ENCODE measurements at regions not wholly inside any gene's neighbourhood (a gene's known extent, or its start where the extent isn't known, plus 50 kb on each side); places are given as distances from the start of the nearest gene placed in this dataset.
"Not testable (repeated sequence)": the region's sequence is repeated elsewhere in the genome, so short reads cannot be mapped to it uniquely, and the experiment has no call there.

DNA sequence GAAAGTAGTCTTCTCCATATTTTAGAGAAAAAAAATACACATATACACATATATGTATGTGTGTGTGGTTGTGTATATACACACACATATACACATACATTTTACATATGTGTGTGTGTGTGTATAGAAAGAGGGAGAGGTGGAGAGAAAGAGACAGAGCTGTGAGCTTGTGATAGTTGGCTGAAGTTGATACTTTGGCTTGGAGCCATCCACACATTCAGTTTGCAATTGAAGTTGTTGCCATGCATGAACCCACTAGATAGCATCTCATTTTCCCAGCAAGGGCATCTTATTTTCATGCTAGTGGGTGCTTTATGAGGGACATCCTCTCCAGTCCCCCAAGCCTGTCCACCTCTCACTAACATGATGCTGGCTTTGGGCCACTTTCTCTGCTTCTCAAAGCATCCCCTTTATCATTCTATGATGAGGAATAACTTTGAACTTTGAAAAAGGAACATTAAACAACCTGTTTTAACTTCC lies 228.6 kb downstream of the ZNF621 start:
- DNase-seq (ENCODE audit: low read depth) = no peak

DNA sequence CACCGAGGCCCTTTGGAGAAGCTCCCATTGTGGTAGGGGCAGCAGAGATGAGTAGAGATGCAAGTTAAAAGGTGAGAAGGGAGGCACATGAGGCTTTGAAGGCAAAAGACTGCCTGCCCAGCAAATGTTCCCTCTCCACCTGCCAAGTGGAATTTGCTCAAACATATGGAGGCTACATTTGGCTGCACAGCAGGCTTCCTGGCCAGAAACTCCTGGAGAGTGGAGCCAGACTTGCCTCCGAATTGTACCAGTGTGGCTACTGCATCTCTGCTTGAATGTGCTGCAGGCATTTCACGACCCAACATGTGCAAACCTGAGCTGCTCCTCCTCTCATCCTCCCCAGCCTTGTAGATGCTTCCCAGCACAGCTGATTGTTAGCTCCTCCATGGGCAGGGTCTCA lies 229.2 kb downstream of the ZNF621 start:
- DNase-seq (ENCODE audit: low read depth) = no peak

GRCh38 chr3:40754994-40755393 lies 230.2 kb downstream of the ZNF621 start:
- no peak for DNase-seq (ENCODE audit: low read depth)

GRCh38 chr3:40756500-40756899 lies 231.7 kb downstream of the ZNF621 start:
- DNase-seq (ENCODE audit: low read depth) = no peak

- DNase-seq (ENCODE audit: low read depth) = not testable (repeated sequence)
Measured at GRCh38 chr3:40762771-40763170, 238.0 kb downstream of the ZNF621 start.

GRCh38 chr3:40763807-40764206 lies 239.0 kb downstream of the ZNF621 start:
- no peak for DNase-seq (ENCODE audit: low read depth)

GRCh38 chr3:40764747-40765146 lies 240.0 kb downstream of the ZNF621 start:
- no peak for DNase-seq (ENCODE audit: low read depth)

GRCh38 chr3:40765884-40766283 lies 241.1 kb downstream of the ZNF621 start:
- no peak for DNase-seq (ENCODE audit: low read depth)

- no peak for DNase-seq (ENCODE audit: low read depth)
Measured at GRCh38 chr3:40766396-40766795, 241.6 kb downstream of the ZNF621 start.

GRCh38 chr3:40768046-40768445 lies 243.3 kb downstream of the ZNF621 start:
- DNase-seq (ENCODE audit: low read depth) = no peak

- no peak for DNase-seq (ENCODE audit: low read depth)
Measured at GRCh38 chr3:40768536-40768935, 243.8 kb downstream of the ZNF621 start.

DNA sequence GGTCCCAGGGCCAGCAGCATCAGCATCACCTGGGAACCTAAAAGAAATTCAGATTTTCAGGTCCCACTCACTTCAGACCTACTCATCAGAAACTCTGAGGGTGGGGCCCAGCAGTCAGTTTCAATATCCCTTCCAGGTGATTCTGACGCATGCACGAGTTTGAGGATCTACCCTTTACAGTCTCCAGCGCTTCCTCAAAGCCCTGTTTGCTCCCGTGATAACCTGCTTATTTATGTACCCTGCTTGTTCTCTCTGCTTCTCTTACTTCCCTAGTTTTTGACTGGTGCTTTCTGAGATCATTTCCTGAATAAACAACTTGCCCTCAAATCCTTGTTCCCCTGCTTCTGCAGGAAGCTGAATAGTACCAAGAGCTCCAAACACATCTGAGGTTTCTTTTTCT lies 245.3 kb downstream of the ZNF621 start:
- no peak for DNase-seq (ENCODE audit: low read depth)

- DNase-seq (ENCODE audit: low read depth) = no peak
Measured at GRCh38 chr3:40771112-40771511, 246.4 kb downstream of the ZNF621 start.

DNA sequence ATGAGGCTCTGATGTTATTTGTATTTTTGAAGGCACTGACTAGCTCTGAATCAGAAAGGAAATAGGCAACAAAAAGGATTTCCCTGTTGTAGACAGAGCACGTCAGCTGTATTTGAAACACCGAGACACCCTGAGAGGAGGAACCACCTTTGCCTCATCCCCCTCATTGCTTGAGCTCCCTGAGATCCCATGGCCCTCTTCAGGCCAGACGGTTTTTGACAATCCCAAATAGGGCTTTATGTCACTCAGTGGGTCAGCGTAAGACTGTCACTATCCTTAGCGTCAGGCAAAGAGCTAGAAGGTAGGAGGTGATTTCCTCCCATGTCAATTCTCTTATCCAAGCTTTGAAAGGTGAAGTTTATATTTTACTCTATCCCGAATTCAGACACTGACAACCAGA lies 254.3 kb downstream of the ZNF621 start:
- DNase-seq (ENCODE audit: low read depth) = no peak

GRCh38 chr3:40780291-40780924 lies 255.6 kb downstream of the ZNF621 start:
- DNase-seq (ENCODE audit: low read depth) = no peak

DNA sequence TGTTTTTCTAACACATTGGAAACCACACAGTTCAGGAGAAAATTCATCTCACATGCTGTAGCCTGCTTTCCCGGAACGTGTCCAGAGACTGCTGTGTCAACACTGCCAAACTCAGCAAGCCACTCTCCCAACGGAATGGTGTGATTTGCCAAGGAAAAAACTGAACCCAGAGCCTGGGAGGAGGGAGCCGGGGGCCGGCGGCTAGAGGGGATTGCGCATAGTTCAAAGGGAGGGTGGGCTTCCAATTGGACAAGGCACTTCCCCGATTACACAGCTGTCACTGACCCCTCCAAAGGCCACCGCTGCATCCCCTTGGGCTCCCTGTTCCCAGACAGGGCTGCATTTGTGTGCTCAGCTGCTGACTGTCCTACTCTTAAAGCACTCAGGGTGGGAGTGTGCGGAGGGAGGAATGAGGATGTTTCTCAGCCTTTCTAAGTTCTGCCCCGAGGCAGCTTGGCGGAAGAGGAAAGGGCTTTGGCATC lies 256.2 kb downstream of the ZNF621 start:
- DNase-seq (ENCODE audit: low read depth) = no peak

DNA sequence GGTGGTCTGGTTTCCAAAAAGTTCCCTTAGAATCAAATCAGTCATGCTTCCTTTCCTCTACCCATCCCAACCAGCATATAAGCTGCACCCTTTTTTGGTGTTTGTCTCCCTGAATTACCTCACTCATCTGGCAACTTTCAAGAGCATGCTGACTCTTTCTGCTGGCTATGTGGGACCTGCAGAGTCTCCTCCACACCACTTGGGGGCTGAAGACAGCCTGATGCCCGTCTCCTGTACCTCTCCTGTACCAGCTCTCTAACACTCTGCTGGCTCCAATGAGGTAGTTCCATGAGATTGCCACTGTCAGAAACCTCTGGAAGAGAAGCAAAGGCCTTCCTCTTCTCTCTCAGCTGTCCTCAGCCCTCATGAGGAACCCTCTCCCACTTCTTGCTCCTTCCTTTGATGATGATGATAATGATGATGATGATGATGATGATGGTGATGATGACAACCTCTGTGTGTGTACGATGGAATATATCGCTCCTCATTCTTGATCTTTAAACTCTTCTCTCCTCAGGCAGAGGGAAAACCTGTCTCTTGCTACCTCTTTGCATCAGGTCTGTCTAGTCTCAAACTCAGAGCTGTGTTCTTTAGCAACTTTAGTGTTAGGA lies 257.5 kb downstream of the ZNF621 start:
- no peak for DNase-seq (ENCODE audit: low read depth)

- DNase-seq (ENCODE audit: low read depth) = no peak
Measured at GRCh38 chr3:40790746-40791145, 266.0 kb downstream of the ZNF621 start.

DNA sequence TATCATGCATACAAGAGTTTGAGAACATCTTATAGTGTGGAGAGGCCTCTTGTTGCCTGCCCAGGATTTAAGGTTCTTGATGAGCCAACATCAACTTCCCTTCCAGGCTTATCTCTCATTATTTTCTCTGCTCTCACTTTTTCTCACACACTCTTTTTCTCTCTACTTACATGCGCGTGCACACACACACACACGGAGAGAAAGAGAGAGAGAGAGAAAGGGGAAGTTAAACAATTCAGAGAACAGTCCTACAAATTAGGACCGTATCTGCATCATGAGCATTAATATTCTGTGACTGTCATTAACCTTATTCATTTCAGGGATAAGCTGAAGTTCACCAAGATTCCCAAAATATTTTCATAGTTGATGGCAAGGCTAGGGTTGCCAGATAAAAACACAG lies 269.0 kb downstream of the ZNF621 start:
- DNase-seq (ENCODE audit: low read depth) = no peak

DNA sequence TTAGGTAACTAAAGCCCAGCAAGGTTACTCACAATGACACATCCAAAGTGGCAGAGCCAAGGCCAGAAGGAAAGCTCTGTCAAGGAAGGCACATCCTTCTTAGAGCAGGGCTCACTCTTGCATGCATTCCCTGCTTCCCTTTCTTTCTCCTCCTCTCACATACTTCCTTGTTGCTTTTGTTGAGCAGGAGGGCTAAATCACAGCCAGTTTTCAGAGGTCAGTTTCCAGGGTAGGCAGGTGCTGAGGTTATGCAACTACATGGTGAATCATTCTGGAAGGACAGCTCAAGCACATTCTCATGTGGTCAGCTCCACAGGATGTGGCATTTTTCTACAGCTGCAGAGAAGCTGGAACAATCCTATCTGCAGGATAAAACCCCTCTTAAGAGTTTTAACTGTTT lies 275.6 kb downstream of the ZNF621 start:
- peak; percentile 20 for DNase-seq (ENCODE audit: low read depth)

- no peak for DNase-seq (ENCODE audit: low read depth)
Measured at GRCh38 chr3:40801284-40801741, 276.6 kb downstream of the ZNF621 start.

GRCh38 chr3:40803311-40803710 lies 278.6 kb downstream of the ZNF621 start:
- no peak for DNase-seq (ENCODE audit: low read depth)

GRCh38 chr3:40805456-40805855 lies 280.7 kb downstream of the ZNF621 start:
- DNase-seq (ENCODE audit: low read depth) = no peak

GRCh38 chr3:40810813-40811212 lies 286.1 kb downstream of the ZNF621 start:
- DNase-seq (ENCODE audit: low read depth) = no peak
